ENCODE measurements at regions not wholly inside any gene's neighbourhood (a gene's known extent, or its start where the extent isn't known, plus 50 kb on each side); places are given as distances from the start of the nearest gene placed in this dataset.
"Not testable (repeated sequence)": the region's sequence is repeated elsewhere in the genome, so short reads cannot be mapped to it uniquely, and the experiment has no call there.

DNA sequence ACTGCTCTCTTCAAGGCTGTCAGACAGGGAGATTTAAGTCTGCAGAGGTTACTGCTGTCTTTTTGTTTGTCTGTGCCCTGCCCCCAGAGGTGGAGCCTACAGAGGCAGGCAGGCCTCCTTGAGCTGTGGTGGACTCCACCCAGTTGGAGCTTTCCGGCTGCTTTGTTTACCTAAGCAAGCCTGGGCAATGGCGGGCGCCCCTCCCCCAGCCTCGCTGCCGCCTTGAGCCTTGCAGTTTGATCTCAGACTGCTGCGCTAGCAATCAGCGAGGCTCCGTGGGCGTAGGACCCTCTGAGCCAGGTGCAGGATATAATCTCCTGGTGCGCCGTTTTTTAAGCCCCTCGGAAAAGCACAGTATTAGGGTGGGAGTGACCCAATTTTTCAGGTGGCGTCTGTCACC lies 446.7 kb upstream of the ACO1 start:
- DNase-seq; H3K9me3 Mint-ChIP-seq; CTCF ChIA-PET; H3K4me3 Mint-ChIP-seq; H3K27ac Mint-ChIP-seq; H3K27ac ChIP-seq (ENCODE audit: low read depth, low read length); H3K36me3 Mint-ChIP-seq; ATAC-seq; H3K4me3 ChIP-seq (ENCODE audit: low read length); intact Hi-C loops (cut with micrococcal nuclease); H3K4me1 ChIP-seq (ENCODE audit: control insufficient read depth in 2 of 2, insufficient read depth in 2 of 2, low read length in 2 of 2); H3K36me3 ChIP-seq (ENCODE audit: control insufficient read depth in 2 of 3, insufficient read depth in 3 of 3, low read length in 3 of 3); H3K27me3 Mint-ChIP-seq; H3K27me3 ChIP-seq (ENCODE audit: control insufficient read depth in 2 of 2, insufficient read depth in 2 of 2, low read length in 2 of 2); H3K9me3 ChIP-seq (ENCODE audit: control insufficient read depth in 2 of 3, low read length in 3 of 3); H3K4me1 Mint-ChIP-seq; POLR2A ChIA-PET: not testable (repeated sequence)

DNA sequence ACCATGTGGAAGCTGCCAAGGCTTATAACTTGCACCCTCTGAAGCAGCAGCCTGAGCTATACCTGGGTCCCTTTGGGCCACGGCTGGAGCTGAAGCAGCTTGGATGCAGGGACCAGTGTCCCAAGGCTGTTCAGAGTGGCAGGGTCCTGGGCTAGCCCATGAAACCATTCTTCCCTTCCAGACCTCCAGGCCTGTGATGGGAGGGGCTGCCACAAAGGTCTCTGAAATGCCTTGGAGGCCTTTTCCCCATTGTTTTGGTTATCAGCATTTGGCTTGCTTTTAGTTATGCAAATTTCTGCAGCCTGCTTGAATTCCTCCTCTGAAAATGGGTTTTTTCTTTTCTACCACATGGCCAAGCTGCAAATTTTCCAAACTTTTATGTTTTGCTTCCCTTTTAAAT lies 433.7 kb upstream of the ACO1 start:
- no peak for ATAC-seq
- H3K27me3 Mint-ChIP-seq, result peaks cover 0 to 14% (median 9%) of the 10 kb centered on the region in 5 donors
- Histone ChIP-seq H3K9me3 (ENCODE audit: control insufficient read depth in 2 of 3, low read length in 3 of 3) (no peaks in the 10 kb centered on the region), H3K4me3 (ENCODE audit: low read length) (no peak overlapping the region), H3K27ac (ENCODE audit: low read depth, low read length) (no peak overlapping the region), H3K4me1 (ENCODE audit: control insufficient read depth in 2 of 2, insufficient read depth in 2 of 2, low read length in 2 of 2) (no peaks in the 10 kb centered on the region), H3K36me3 (ENCODE audit: control insufficient read depth in 2 of 3, insufficient read depth in 3 of 3, low read length in 3 of 3) (no peaks in the 10 kb centered on the region), H3K27me3 (ENCODE audit: control insufficient read depth in 2 of 2, insufficient read depth in 2 of 2, low read length in 2 of 2) (no peaks in the 10 kb centered on the region)
- CTCF ChIA-PET, result no interaction called here
- no peak overlapping the region for H3K4me3 Mint-ChIP-seq
- H3K4me1 Mint-ChIP-seq, result no peaks in the 10 kb centered on the region
- no peaks in the 10 kb centered on the region for H3K36me3 Mint-ChIP-seq
- no peak overlapping the region for H3K27ac Mint-ChIP-seq
- intact Hi-C loops (cut with micrococcal nuclease), result no loop called here
- no peak for DNase-seq
- POLR2A ChIA-PET, result no interaction called here
- H3K9me3 Mint-ChIP-seq, result peaks cover 0 to 5% (median 0%) of the 10 kb centered on the region in 11 donors

DNA sequence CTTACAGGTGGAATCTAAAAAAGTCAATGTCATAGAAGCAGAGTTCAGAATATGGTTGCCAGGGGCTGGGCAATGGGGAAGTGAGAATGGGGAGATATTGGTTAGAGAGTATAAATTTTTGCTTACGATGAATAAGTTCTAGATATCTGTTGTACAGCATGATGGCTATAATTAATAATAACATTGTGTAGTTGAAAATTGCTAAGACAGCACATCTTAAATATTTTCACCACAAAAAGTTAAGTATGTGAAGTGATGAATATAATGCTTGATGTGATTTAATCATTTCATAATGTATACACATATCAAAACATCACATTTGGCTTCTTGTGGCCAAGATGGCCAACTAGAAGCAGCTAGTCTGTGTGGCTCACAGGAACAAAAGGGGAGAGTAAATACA lies 425.9 kb upstream of the ACO1 start:
- Mint-ChIP-seq H3K27ac (no peak overlapping the region), H3K4me1 (no peaks in the 10 kb centered on the region), H3K36me3 (peaks cover 0 to 4% (median 0%) of the 10 kb centered on the region in 5 donors), H3K27me3 (peaks cover 0 to 5% (median 0%) of the 10 kb centered on the region in 5 donors), H3K9me3 (peaks cover 7 to 53% (median 22%) of the 10 kb centered on the region in 11 donors), H3K4me3 (no peak overlapping the region)
- no peak for ATAC-seq
- intact Hi-C loops (cut with micrococcal nuclease), result no loop called here
- peaks cover 0 to 7% (median 0%) of the 10 kb centered on the region in 3 experiments for H3K9me3 ChIP-seq (ENCODE audit: control insufficient read depth in 2 of 3, low read length in 3 of 3)
- no peak overlapping the region for H3K27ac ChIP-seq (ENCODE audit: low read depth, low read length)
- POLR2A ChIA-PET, result no interaction called here
- no peak overlapping the region for H3K4me3 ChIP-seq (ENCODE audit: low read length)
- no peaks in the 10 kb centered on the region for H3K4me1 ChIP-seq (ENCODE audit: control insufficient read depth in 2 of 2, insufficient read depth in 2 of 2, low read length in 2 of 2)
- CTCF ChIA-PET, result no interaction called here
- DNase-seq, result no peak
- H3K27me3 ChIP-seq (ENCODE audit: control insufficient read depth in 2 of 2, insufficient read depth in 2 of 2, low read length in 2 of 2), result no peaks in the 10 kb centered on the region
- no peaks in the 10 kb centered on the region for H3K36me3 ChIP-seq (ENCODE audit: control insufficient read depth in 2 of 3, insufficient read depth in 3 of 3, low read length in 3 of 3)

DNA sequence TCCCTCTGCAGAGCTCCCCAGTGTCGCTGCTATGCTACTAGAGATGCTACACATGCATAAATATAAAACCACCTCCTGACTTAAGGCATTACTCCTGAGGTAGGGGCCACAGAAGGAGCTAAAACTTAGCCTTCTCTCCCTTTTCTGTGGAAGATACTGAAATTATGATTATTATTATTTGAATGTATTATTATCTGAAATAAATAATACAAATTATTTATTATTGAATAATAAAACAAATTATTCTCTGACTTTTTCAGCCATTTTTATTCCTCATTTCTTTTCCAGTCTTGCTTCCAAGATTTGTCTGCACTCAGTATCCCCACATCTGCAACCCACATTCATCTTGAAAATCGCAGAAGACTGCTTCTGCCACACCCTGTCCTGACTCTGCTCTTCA lies 414.9 kb upstream of the ACO1 start:
- H3K27me3 Mint-ChIP-seq, result peaks cover 0 to 6% (median 0%) of the 10 kb centered on the region in 5 donors
- H3K9me3 Mint-ChIP-seq, result peaks cover 0 to 5% (median 0%) of the 10 kb centered on the region in 11 donors
- H3K27ac Mint-ChIP-seq, result no peak overlapping the region
- H3K27ac ChIP-seq (ENCODE audit: low read depth, low read length), result no peak overlapping the region
- H3K4me1 ChIP-seq (ENCODE audit: control insufficient read depth in 2 of 2, insufficient read depth in 2 of 2, low read length in 2 of 2), result no peaks in the 10 kb centered on the region
- no peaks in the 10 kb centered on the region for H3K9me3 ChIP-seq (ENCODE audit: control insufficient read depth in 2 of 3, low read length in 3 of 3)
- no peaks in the 10 kb centered on the region for H3K27me3 ChIP-seq (ENCODE audit: control insufficient read depth in 2 of 2, insufficient read depth in 2 of 2, low read length in 2 of 2)
- ChIA-PET CTCF (no interaction called here), POLR2A (no interaction called here)
- no peaks in the 10 kb centered on the region for H3K36me3 ChIP-seq (ENCODE audit: control insufficient read depth in 2 of 3, insufficient read depth in 3 of 3, low read length in 3 of 3)
- H3K36me3 Mint-ChIP-seq, result no peaks in the 10 kb centered on the region
- H3K4me3 ChIP-seq (ENCODE audit: low read length), result no peak overlapping the region
- ATAC-seq, result no peak
- H3K4me1 Mint-ChIP-seq, result no peaks in the 10 kb centered on the region
- H3K4me3 Mint-ChIP-seq, result no peak overlapping the region
- intact Hi-C loops (cut with micrococcal nuclease), result no loop called here
- DNase-seq, result no peak

DNA sequence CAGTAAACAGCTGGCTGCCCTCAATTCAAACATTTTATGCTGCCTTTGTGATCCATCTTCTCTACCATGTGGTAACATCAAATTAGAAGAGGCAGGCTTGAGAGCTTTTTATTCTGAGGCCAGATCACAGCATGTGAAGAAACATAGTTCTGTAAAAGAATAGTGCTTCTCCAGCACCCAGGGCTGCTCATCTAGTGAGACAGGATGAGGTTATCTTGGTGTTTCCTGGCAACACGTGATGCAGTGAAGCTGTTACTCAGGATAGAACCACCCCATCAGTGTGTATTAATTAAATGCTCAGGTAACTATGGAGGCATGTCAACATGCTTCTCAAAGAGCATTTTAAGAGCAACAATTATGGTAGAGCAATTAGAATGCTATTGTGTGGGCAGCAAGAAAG lies 400.5 kb upstream of the ACO1 start:
- no peaks in the 10 kb centered on the region for H3K36me3 Mint-ChIP-seq
- H3K4me1 Mint-ChIP-seq, result no peaks in the 10 kb centered on the region
- ATAC-seq (no peak), DNase-seq (no peak)
- H3K9me3 Mint-ChIP-seq, result peaks cover 5 to 28% (median 14%) of the 10 kb centered on the region in 11 donors
- Histone ChIP-seq H3K27me3 (ENCODE audit: control insufficient read depth in 2 of 2, insufficient read depth in 2 of 2, low read length in 2 of 2) (no peaks in the 10 kb centered on the region), H3K9me3 (ENCODE audit: control insufficient read depth in 2 of 3, low read length in 3 of 3) (peaks cover 0 to 9% (median 0%) of the 10 kb centered on the region in 3 experiments), H3K36me3 (ENCODE audit: control insufficient read depth in 2 of 3, insufficient read depth in 3 of 3, low read length in 3 of 3) (no peaks in the 10 kb centered on the region), H3K4me3 (ENCODE audit: low read length) (no peak overlapping the region), H3K4me1 (ENCODE audit: control insufficient read depth in 2 of 2, insufficient read depth in 2 of 2, low read length in 2 of 2) (no peaks in the 10 kb centered on the region), H3K27ac (ENCODE audit: low read depth, low read length) (no peak overlapping the region)
- intact Hi-C loops (cut with micrococcal nuclease), result no loop called here
- ChIA-PET CTCF (no interaction called here), POLR2A (no interaction called here)
- H3K27ac Mint-ChIP-seq, result no peak overlapping the region
- peaks cover 0 to 6% (median 3%) of the 10 kb centered on the region in 5 donors for H3K27me3 Mint-ChIP-seq
- no peak overlapping the region for H3K4me3 Mint-ChIP-seq

DNA sequence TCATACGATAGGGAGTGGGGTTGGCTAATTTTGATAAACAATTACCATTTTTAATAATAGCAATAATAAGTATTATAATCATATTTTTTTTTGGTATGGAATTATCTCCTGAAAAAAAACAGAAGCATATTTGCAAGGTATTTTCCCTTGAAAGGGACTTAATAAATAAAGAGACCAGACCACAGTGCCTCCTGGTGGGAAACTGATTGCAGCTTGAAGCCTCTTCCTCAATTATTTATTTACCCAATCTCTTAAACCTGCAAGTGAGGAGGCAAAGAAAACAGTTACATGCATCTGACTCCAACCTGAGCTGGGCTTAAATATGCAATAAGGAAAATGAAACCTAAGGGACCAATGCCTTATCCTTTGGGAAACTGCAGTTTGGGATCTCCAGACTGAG lies 388.1 kb upstream of the ACO1 start:
- Histone ChIP-seq H3K9me3 (ENCODE audit: control insufficient read depth in 2 of 3, low read length in 3 of 3) (no peaks in the 10 kb centered on the region), H3K27me3 (ENCODE audit: control insufficient read depth in 2 of 2, insufficient read depth in 2 of 2, low read length in 2 of 2) (no peaks in the 10 kb centered on the region), H3K4me1 (ENCODE audit: control insufficient read depth in 2 of 2, insufficient read depth in 2 of 2, low read length in 2 of 2) (no peaks in the 10 kb centered on the region), H3K27ac (ENCODE audit: low read depth, low read length) (no peak overlapping the region), H3K4me3 (ENCODE audit: low read length) (no peak overlapping the region), H3K36me3 (ENCODE audit: control insufficient read depth in 2 of 3, insufficient read depth in 3 of 3, low read length in 3 of 3) (no peaks in the 10 kb centered on the region)
- no peaks in the 10 kb centered on the region for H3K36me3 Mint-ChIP-seq
- H3K27ac Mint-ChIP-seq, result no peak overlapping the region
- H3K4me3 Mint-ChIP-seq, result no peak overlapping the region
- POLR2A ChIA-PET, result no interaction called here
- peaks cover 2 to 8% (median 5%) of the 10 kb centered on the region in 11 donors for H3K9me3 Mint-ChIP-seq
- no peak for ATAC-seq
- no peaks in the 10 kb centered on the region for H3K4me1 Mint-ChIP-seq
- H3K27me3 Mint-ChIP-seq, result peaks cover 0 to 3% (median 0%) of the 10 kb centered on the region in 5 donors
- CTCF ChIA-PET, result no interaction called here
- peak in 1 of 9 donors; percentile 2 for DNase-seq
- intact Hi-C loops (cut with micrococcal nuclease), result no loop called here

DNA sequence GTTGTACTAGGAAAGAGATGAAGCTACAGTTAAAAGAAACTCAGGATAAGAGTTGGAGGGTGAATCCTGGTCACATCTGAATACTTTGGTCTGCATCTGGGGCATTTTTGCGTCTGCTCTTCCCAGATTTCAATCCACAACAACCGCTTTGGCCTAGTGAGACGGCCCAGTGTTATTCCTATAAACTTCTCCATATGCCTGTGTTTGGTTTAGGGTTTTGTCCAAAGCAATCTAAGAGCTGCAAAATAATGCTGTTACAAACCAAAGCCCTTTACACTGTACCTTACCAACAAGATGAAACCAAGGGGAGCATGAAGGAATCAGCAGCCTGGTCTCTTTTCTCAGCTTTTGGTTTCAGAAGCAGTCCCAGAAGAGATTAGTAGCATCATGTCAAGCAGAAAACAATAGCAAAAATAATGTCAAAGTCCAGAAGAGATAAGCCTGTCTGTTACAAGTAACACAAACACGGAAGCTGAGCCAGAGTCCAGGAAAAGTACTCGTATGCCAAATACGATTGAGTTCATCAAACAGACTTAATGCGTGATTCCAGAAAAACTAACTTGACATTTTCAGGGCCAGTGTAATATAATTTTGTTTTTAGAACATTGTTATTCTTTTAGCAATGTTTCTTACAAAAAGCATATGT lies 379.9 kb upstream of the ACO1 start:
- no peak overlapping the region for H3K27ac Mint-ChIP-seq
- H3K36me3 Mint-ChIP-seq, result no peaks in the 10 kb centered on the region
- no peak overlapping the region for H3K4me3 Mint-ChIP-seq
- intact Hi-C loops (cut with micrococcal nuclease), result no loop called here
- Histone ChIP-seq H3K4me3 (ENCODE audit: low read length) (no peak overlapping the region), H3K4me1 (ENCODE audit: control insufficient read depth in 2 of 2, insufficient read depth in 2 of 2, low read length in 2 of 2) (no peaks in the 10 kb centered on the region), H3K27ac (ENCODE audit: low read depth, low read length) (no peak overlapping the region), H3K9me3 (ENCODE audit: control insufficient read depth in 2 of 3, low read length in 3 of 3) (no peaks in the 10 kb centered on the region), H3K27me3 (ENCODE audit: control insufficient read depth in 2 of 2, insufficient read depth in 2 of 2, low read length in 2 of 2) (no peaks in the 10 kb centered on the region), H3K36me3 (ENCODE audit: control insufficient read depth in 2 of 3, insufficient read depth in 3 of 3, low read length in 3 of 3) (no peaks in the 10 kb centered on the region)
- ATAC-seq (no peak), DNase-seq (no peak)
- H3K27me3 Mint-ChIP-seq, result peaks cover 0 to 9% (median 0%) of the 10 kb centered on the region in 5 donors
- H3K4me1 Mint-ChIP-seq, result peaks cover 0 to 2% (median 0%) of the 10 kb centered on the region in 7 donors
- peaks cover 0 to 2% (median 0%) of the 10 kb centered on the region in 11 donors for H3K9me3 Mint-ChIP-seq
- CTCF ChIA-PET, result no interaction called here
- POLR2A ChIA-PET, result no interaction called here
